LHCN-M2 (cell line): ENCODE measurements at regions not wholly inside any gene's neighbourhood (a gene's known extent, or its start where the extent isn't known, plus 50 kb on each side); places are given as distances from the start of the nearest gene placed in this dataset.
"Not testable (repeated sequence)": the region's sequence is repeated elsewhere in the genome, so short reads cannot be mapped to it uniquely, and the experiment has no call there.

Experiments used
- DNase-seq: peaks from one replicate; pipeline ENCODE4 v3.0.0-alpha.2; 2012; ENCODE audit warnings: low read depth

GRCh38 chr3:191644291-191644690 lies 183.3 kb downstream of the PYDC2 start:
- DNase-seq, result no peak

DNA sequence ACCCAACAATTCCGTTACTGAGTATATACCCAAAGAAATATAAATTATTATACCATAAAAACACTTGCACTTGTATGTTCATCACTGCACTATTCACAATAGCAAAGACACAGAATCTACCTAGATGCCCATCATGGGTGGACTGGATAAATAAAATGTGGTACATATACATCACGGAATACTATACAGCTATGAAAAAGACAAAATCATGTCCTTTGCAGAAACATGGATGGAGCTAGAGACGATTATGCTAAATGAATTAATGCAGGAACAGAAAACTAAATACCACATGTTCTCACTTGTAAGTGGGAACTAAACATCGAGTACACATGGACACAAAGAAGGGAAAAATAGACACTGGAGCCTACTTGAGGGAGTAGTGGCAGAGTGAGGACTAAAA lies 185.3 kb downstream of the PYDC2 start:
- no peak for DNase-seq

- no peak for DNase-seq
These were observed 187.8 kb downstream of the PYDC2 start for GRCh38 chr3:191648787-191649186.

DNA sequence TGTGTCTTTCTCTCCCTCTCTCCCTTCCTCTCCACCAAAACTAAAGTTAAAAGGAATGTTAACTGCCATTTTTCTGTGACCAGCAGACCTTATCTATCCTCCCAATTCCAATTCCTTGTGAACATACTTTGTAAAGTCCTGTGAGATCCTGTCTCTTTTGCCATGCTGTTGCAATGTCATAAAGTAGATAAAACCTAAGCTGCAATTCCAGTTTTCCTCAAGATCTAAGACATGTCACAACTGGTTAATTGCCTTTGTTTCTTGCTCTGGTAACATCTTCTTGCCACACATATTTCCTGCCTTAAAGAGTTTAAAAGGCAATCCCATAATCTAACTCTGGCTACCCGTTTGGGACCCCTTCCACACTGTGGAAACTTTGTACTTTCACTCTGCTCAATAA lies 188.7 kb downstream of the PYDC2 start:
- no peak for DNase-seq

DNA sequence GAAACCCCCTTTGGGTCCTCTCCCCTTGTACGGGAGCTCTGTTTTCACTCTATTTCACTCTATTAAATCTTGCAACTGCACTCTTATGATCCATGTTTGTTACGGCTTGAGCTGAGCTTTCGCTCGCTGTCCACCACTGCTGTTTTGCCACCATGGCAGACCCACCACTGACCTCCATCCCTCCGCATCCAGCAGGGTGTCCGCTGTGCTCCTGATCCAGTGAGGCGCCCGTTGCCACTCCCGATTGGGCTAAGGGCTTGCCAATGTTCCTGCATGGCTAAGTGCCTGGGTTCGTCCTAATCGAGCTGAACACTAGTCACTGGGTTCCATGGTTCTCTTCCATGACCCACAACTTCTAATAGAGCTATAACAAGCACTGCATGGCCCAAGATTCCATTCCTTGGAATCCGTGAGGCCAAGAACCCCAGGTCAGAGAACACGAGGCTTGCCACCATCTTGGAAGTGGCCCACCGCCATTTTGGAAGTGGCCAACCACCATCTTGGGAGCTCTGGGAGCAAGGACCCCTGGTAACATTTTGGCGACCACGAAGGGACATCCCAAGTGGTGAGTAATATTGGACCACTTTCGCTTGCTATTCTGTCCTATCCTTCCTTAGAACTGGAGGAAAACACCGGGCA lies 197.9 kb downstream of the PYDC2 start:
- DNase-seq, result not testable (repeated sequence)

DNA sequence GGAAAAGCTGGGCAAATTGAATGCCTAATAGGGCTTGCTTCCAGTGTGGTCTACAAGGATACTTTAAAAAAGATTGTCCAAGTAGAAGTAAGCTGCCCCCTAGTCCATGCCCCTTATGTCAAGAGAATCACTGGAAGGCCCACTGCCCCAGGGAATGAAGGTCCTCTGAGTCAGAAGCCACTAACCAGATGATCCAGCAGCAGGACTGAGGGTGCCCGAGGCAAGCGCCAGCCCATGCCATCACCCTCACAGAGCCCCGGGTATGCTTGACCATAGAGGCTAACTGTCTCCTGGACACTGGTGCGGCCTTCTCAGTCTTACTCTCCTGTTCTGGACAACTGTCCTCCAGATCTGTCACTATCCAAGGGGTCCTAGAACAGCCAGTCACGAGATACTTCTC lies 201.2 kb downstream of the PYDC2 start:
- not testable (repeated sequence) for DNase-seq

GRCh38 chr3:191680989-191681597 lies 220.1 kb downstream of the PYDC2 start:
- DNase-seq, result no peak

DNA sequence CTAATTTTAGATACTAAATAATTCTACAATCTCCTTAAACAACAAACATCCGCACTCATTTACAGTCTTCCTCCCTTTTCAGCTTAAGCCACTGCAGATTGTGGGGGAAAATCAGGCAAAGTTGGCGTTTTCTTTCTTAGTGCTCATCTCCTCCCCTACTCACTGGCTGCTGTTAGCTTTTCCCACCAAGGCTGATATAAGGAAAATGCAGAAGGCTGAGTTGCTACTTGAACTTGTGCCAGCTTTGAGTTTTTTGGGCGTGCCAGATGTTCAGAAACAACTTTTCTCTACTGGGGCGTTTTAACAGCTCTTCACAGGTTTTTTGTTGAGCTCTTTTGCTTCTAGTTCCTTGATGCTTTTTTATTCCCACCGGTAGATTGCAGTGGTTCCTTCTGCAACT lies 222.0 kb downstream of the PYDC2 start:
- no peak for DNase-seq

- no peak for DNase-seq
These were observed 225.7 kb downstream of the PYDC2 start for GRCh38 chr3:191686626-191687025.

DNA sequence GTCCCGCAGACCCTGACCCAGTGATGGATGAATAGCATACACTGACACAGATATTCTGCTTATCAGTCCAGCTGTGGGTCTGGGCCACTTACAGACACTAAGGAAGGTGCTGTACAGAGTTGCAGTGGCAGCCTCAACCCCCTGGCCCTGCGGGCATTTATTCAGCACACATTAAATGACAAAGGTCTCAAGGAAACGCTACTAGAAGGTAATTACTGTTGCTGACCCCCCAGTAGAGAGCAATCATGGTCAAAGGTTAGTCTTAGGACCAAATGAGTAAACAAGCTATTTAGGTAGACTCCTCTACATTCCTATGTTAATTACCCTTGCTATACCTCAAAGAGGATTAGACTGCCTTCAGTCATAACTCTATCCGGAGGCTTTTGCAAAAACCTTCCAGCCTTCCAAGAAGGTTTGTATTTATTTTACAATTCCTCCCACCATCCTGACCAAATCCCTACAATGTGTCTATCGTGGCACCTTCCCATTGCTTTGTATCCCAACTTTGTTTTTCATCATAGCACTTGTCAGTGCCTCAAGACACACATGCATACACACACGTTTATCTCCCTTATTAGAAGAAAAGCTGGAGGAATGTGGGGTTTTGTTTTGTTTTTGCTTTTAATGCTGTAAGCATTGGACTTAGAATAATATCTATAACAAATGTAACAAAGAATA lies 227.9 kb downstream of the PYDC2 start:
- DNase-seq, result no peak

DNA sequence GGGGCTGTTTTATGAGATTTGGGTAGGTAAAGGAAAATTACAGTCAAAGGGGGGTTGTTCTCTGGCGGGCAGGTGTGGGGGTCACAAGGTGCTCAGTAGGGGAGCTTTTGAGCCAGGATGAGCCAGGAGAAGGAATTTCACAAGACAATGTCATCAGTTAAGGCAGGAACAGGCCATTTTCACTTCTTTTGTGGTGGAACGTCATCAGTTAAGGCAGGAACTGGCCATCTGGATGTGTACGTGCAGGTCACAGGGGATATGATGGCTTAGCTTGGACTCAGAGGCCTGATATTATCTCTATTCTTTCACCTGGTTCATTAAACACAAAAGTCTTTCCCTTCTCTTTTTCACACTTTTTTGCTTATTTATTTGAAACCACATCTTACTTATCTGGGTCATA lies 230.2 kb downstream of the PYDC2 start:
- DNase-seq, result not testable (repeated sequence)

GRCh38 chr3:191695131-191695814 lies 234.3 kb downstream of the PYDC2 start:
- DNase-seq, result no peak

DNA sequence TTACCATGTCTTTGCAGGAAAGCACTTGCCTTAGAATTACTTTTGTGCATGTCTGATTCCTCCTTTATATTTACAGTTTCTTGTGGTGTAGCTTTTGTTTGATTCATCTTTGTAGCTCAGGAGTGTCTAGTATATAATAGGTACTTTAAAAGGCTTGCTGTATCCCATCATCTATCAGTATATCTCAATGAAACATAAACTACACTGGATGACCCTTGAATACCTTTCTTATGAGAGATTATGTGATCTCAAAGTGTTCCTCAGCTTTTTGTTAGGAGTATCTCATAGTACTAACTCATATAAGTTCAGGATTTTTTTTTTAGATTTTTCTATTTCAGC lies 234.8 kb downstream of the PYDC2 start:
- DNase-seq, result no peak

DNA sequence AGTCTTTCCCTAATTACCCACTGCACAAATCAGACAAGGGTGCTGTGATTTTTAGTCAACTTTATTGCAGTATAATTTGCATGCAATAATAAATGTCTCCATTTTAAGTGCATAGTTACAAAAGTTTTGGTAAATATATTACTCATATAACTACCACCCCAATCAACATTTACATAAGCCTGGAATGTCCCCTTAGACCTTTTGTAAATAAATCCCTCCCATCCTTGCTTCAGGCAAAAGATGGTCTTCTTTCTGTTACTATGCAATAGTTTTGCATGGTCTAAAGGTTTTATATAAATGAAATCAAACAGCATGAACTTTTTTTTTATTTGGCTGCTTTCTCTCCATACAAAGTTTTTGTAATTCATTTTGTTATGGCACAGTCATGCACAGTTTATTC lies 235.4 kb downstream of the PYDC2 start:
- DNase-seq, result no peak

GRCh38 chr3:191699546-191699945 lies 238.6 kb downstream of the PYDC2 start:
- DNase-seq, result no peak

- DNase-seq, result no peak
These were observed 241.2 kb downstream of the PYDC2 start for GRCh38 chr3:191702121-191702520.

DNA sequence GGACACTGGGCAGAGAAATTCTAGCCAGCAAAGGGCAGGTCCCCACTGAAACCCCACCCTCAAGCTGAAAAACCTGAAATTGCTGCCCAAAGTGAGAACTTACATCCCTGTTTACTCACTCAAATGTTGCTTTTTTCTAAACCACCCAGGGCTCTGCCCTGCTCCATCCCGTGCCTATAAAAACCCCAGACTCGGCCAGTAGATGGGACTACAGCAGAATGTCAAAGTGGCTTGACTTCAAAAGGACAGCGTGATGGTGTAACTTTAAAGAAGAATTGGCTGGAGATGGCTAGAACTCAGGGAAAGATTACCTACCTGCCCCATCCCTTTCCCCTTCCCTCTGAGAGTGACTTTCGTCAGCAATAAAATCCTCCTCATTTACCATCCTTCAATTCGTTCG lies 246.9 kb downstream of the PYDC2 start:
- DNase-seq, result no peak

DNA sequence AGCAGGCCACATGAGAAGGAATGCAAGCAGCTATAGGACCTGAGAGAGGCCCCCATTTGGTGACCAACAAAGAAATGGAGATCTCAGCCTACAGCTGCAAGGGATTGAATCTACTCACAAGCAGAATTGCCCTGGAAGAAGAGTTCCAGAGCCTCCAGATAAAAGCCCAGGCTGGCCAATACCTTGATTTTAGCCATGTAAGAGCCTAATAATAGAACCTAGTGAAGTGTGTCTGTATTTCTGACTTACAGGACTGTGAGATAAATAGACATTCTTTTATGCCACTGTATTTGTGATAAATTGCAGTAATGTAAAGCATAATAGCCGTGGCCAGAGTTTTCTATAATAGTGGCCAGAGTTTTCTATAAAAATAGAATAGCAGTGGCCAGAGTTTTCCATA lies 254.6 kb downstream of the PYDC2 start:
- no peak for DNase-seq

- no peak for DNase-seq
These were observed 260.5 kb downstream of the PYDC2 start for GRCh38 chr3:191721390-191721861.

- DNase-seq, result no peak
These were observed 261.0 kb downstream of the PYDC2 start for GRCh38 chr3:191721990-191722389.

- DNase-seq, result no peak
These were observed 266.4 kb downstream of the PYDC2 start for GRCh38 chr3:191727338-191727737.

DNA sequence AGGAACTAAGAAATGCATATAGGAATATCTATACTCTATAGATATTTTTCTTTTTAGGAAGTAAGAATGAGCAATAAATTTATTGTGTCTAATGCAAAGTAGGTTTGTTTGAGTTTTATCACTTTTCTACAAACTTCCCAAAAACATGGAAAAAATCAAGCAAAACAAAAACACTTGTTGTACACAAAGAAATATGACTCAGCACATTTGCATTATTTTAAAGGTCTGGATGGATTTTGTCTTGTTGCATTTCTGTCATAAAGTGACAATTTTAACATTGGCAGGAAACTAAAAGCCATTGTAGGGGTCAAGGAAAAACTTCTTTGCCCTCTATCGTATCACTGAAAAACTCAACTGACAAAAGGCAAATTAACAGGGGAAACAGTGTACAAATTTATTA lies 267.2 kb downstream of the PYDC2 start:
- DNase-seq, result no peak

DNA sequence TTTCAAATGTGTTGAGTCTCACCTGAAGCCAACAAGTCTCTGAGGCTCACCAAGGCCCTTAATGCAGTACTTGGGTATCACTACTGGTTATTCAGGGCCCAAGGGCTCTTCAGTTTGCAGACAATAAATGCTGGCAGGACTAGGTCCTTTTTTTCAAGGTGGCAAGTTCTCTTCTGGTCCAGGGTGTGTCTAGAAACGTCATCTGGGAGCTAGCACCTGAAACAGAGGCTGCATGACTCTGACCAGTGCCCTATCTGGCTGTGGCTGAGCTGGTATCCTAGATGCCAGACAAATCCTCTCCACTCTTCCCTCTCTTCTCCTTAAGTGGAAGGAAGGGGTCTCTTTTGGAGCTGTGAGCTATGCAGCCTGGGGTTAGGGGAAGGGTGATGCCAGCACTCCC lies 276.8 kb downstream of the PYDC2 start:
- DNase-seq, result no peak
